ENCODE measurements at regions not wholly inside any gene's neighbourhood (a gene's known extent, or its start where the extent isn't known, plus 50 kb on each side); places are given as distances from the start of the nearest gene placed in this dataset.

- H3K4me3 ChIP-seq (ENCODE audit: low read depth, low read length): no peak overlapping the region
- no peak for DNase-seq (ENCODE audit: low read depth, low spot score)
- no peak overlapping the region for H3K27ac ChIP-seq (ENCODE audit: low read depth, low read length)
- POLR2A ChIA-PET: no interaction called here
- peaks cover 4% of the 10 kb centered on the region for H3K27me3 ChIP-seq (ENCODE audit: control insufficient read depth, insufficient read depth, low read length)
- CTCF ChIA-PET: interaction anchor here (1.6 to 8.6 kb wide), 4 partner anchors 14 to 247 kb away, joined by 7 to 133 read pairs (median 53); partner anchors contain the start of gene RASGRP1
- TF ChIP-seq CTCF (IDR thresholded peaks at IDR 0.05; ENCODE audit: low read depth, low read length): no peak
- H3K9me3 ChIP-seq (ENCODE audit: control insufficient read depth, insufficient read depth, low read length): no peaks in the 10 kb centered on the region
Observed at GRCh38 chr15:38687340-38687739, 122.7 kb upstream of the RASGRP1 start.

GRCh38 chr15:38687775-38688495, 123.3 kb upstream of the RASGRP1 start:
- ChIA-PET CTCF (interaction anchor here (0.8 to 8.6 kb wide), 5 partner anchors 13 to 247 kb away, joined by 3 to 133 read pairs (median 23); partner anchors contain the start of gene RASGRP1), POLR2A (no interaction called here)
- H3K9me3 ChIP-seq (ENCODE audit: control insufficient read depth, insufficient read depth, low read length): no peaks in the 10 kb centered on the region
- TF ChIP-seq CTCF (IDR thresholded peaks at IDR 0.05; ENCODE audit: low read depth, low read length): no peak
- peaks cover 4% of the 10 kb centered on the region for H3K27me3 ChIP-seq (ENCODE audit: control insufficient read depth, insufficient read depth, low read length)
- no peak for DNase-seq (ENCODE audit: low read depth, low spot score)
- H3K27ac ChIP-seq (ENCODE audit: low read depth, low read length): no peak overlapping the region
- no peak overlapping the region for H3K4me3 ChIP-seq (ENCODE audit: low read depth, low read length)

GRCh38 chr15:38688761-38689160, 124.1 kb upstream of the RASGRP1 start:
- Histone ChIP-seq H3K4me3 (ENCODE audit: low read depth, low read length) (no peak overlapping the region), H3K9me3 (ENCODE audit: control insufficient read depth, insufficient read depth, low read length) (no peaks in the 10 kb centered on the region), H3K27me3 (ENCODE audit: control insufficient read depth, insufficient read depth, low read length) (peaks cover 4% of the 10 kb centered on the region), H3K27ac (ENCODE audit: low read depth, low read length) (no peak overlapping the region)
- POLR2A ChIA-PET: no interaction called here
- CTCF ChIA-PET: interaction anchor here (0.8 to 8.6 kb wide), 6 partner anchors 13 to 248 kb away, joined by 3 to 133 read pairs (median 14); partner anchors contain the start of gene RASGRP1
- no peak for TF ChIP-seq CTCF (IDR thresholded peaks at IDR 0.05; ENCODE audit: low read depth, low read length)
- no peak for DNase-seq (ENCODE audit: low read depth, low spot score)

- Histone ChIP-seq H3K27ac (ENCODE audit: low read depth, low read length) (no peak overlapping the region), H3K27me3 (ENCODE audit: control insufficient read depth, insufficient read depth, low read length) (peaks cover 4% of the 10 kb centered on the region), H3K9me3 (ENCODE audit: control insufficient read depth, insufficient read depth, low read length) (no peaks in the 10 kb centered on the region), H3K4me3 (ENCODE audit: low read depth, low read length) (no peak overlapping the region)
- POLR2A ChIA-PET: no interaction called here
- CTCF ChIA-PET: interaction anchor here (1.1 to 8.6 kb wide), 11 partner anchors 12 to 1068 kb away, joined by 3 to 133 read pairs (median 8); partner anchors contain the start of genes FAM98B and RASGRP1
- no peak for TF ChIP-seq CTCF (IDR thresholded peaks at IDR 0.05; ENCODE audit: low read depth, low read length)
- DNase-seq (ENCODE audit: low read depth, low spot score): no peak
Observed at GRCh38 chr15:38689522-38689921, 124.9 kb upstream of the RASGRP1 start.

GRCh38 chr15:38690216-38690615, 125.6 kb upstream of the RASGRP1 start:
- ChIA-PET POLR2A (no interaction called here), CTCF (interaction anchor here (0.6 to 8.6 kb wide), 43 partner anchors 8 to 1067 kb away, joined by 3 to 133 read pairs (median 4); partner anchors contain the start of genes FAM98B and RASGRP1)
- Histone ChIP-seq H3K27ac (ENCODE audit: low read depth, low read length) (no peak overlapping the region), H3K4me3 (ENCODE audit: low read depth, low read length) (no peak overlapping the region), H3K9me3 (ENCODE audit: control insufficient read depth, insufficient read depth, low read length) (no peaks in the 10 kb centered on the region), H3K27me3 (ENCODE audit: control insufficient read depth, insufficient read depth, low read length) (peaks cover 3% of the 10 kb centered on the region)
- TF ChIP-seq CTCF (IDR thresholded peaks at IDR 0.05; ENCODE audit: low read depth, low read length): no peak
- DNase-seq (ENCODE audit: low read depth, low spot score): no peak
